Neutrophil (primary cell): ENCODE measurements at regions not wholly inside any gene's neighbourhood (a gene's known extent, or its start where the extent isn't known, plus 50 kb on each side); places are given as distances from the start of the nearest gene placed in this dataset.
A peak's percentile ranks its signal among the peaks of the same experiment; 100 is the strongest.

Experiments
- H3K27ac ChIP-seq: fragments of 200-600 bp; sonication (generic); 2 replicates; pipeline ENCODE4 v1.5.1; 2016; ENCODE audit warnings: mild to moderate bottlenecking, moderate library complexity
- H3K27me3 ChIP-seq: fragments of 200-600 bp; sonication (generic); 2 replicates; pipeline ENCODE4 v1.6.0; 2016; ENCODE audit warnings: mild to moderate bottlenecking
- H3K36me3 ChIP-seq: fragments of 200-600 bp; sonication (generic); 2 replicates; pipeline ENCODE4 v1.5.1; 2017
- H3K4me1 ChIP-seq, 2 experiments: fragments of 200-600 bp in 1 of 2; sonication (generic) in 1 of 2; 1 replicate in 1 of 2; 2 replicates in 1 of 2; pipeline versions ENCODE4 v1.5.1 to v1.6.1; 2013 to 2016; ENCODE audit warnings: low read depth in 1 of 2, low read length in 1 of 2, mild to moderate bottlenecking in 1 of 2, moderate library complexity in 1 of 2; ENCODE audit not compliant: control insufficient read depth in 1 of 2, insufficient read depth in 1 of 2
- H3K4me3 ChIP-seq, 2 experiments: fragments of 200-600 bp in 1 of 2; sonication (generic) in 1 of 2; 1 replicate in 1 of 2; 2 replicates in 1 of 2; pipeline ENCODE4 v1.5.1; 2013 to 2016; ENCODE audit warnings: low read depth in 1 of 2, low read length in 1 of 2, mild to moderate bottlenecking in 1 of 2, moderate library complexity in 1 of 2
- H3K9me3 ChIP-seq: fragments of 200-600 bp; sonication (generic); 2 replicates; pipeline ENCODE4 v1.5.1; 2016
- CTCF ChIP-seq: fragments of 200-600 bp; sonication (generic); IDR thresholded peaks from 2 replicates; pipeline ENCODE4 v1.5.1; 2016; ENCODE audit warnings: antibody characterized with exemption

GRCh38 chr10:7045891-7046599, 364.8 kb downstream of the SFMBT2 start:
- peaks cover 41 to 49% of the 10 kb centered on the region in 2 experiments for H3K4me1 ChIP-seq
- peak overlapping the region in 1 of 2 experiments; percentile 11 for H3K4me3 ChIP-seq
- H3K27ac ChIP-seq, result peak overlapping the region; percentile 71
- no peak for TF ChIP-seq CTCF
- H3K36me3 ChIP-seq, result no peaks in the 10 kb centered on the region
- no peaks in the 10 kb centered on the region for H3K9me3 ChIP-seq
- no peaks in the 10 kb centered on the region for H3K27me3 ChIP-seq

GRCh38 chr10:7043055-7043653, 367.7 kb downstream of the SFMBT2 start:
- peaks cover 41 to 49% of the 10 kb centered on the region in 2 experiments for H3K4me1 ChIP-seq
- H3K27ac ChIP-seq, result no peak overlapping the region
- no peaks in the 10 kb centered on the region for H3K27me3 ChIP-seq
- H3K4me3 ChIP-seq, result no peak overlapping the region
- H3K36me3 ChIP-seq, result no peaks in the 10 kb centered on the region
- no peak for TF ChIP-seq CTCF
- H3K9me3 ChIP-seq, result no peaks in the 10 kb centered on the region

- Histone ChIP-seq H3K27ac (no peak overlapping the region), H3K9me3 (no peaks in the 10 kb centered on the region), H3K27me3 (no peaks in the 10 kb centered on the region), H3K4me3 (no peak overlapping the region), H3K36me3 (no peaks in the 10 kb centered on the region), H3K4me1 (peaks cover 39 to 43% of the 10 kb centered on the region in 2 experiments)
- TF ChIP-seq CTCF, result no peak
Observed at GRCh38 chr10:7042419-7043054, 368.3 kb downstream of the SFMBT2 start.

GRCh38 chr10:7042000-7042399, 368.8 kb downstream of the SFMBT2 start:
- no peak for TF ChIP-seq CTCF
- peaks cover 37 to 40% of the 10 kb centered on the region in 2 experiments for H3K4me1 ChIP-seq
- no peak overlapping the region for H3K27ac ChIP-seq
- H3K4me3 ChIP-seq, result no peak overlapping the region
- no peaks in the 10 kb centered on the region for H3K36me3 ChIP-seq
- H3K27me3 ChIP-seq, result no peaks in the 10 kb centered on the region
- no peaks in the 10 kb centered on the region for H3K9me3 ChIP-seq

- H3K27me3 ChIP-seq, result no peaks in the 10 kb centered on the region
- H3K36me3 ChIP-seq, result no peaks in the 10 kb centered on the region
- no peaks in the 10 kb centered on the region for H3K9me3 ChIP-seq
- peaks cover 29 to 34% of the 10 kb centered on the region in 2 experiments for H3K4me1 ChIP-seq
- no peak for TF ChIP-seq CTCF
- H3K27ac ChIP-seq, result no peak overlapping the region
- H3K4me3 ChIP-seq, result no peak overlapping the region
Observed at GRCh38 chr10:7040681-7041080, 370.2 kb downstream of the SFMBT2 start.
